OCI-LY3 (cell line): ENCODE measurements at regions not wholly inside any gene's neighbourhood (a gene's known extent, or its start where the extent isn't known, plus 50 kb on each side); places are given as distances from the start of the nearest gene placed in this dataset.

Source experiments
- CTCF ChIP-seq: fragments of 200-600, 300-600 bp; sonication (generic); IDR thresholded peaks from 2 replicates; pipeline ENCODE4 v1.5.1; 2014; ENCODE audit warnings: antibody characterized with exemption, low read length, low read depth
- EZH2phosphoT487 ChIP-seq: fragments of 200-600 bp; shearing (Covaris generic); IDR thresholded peaks from 2 replicates; pipeline ENCODE4 v1.6.1; 2018; ENCODE audit warnings: antibody characterized with exemption, mixed run types, low read depth

GRCh38 chrY:15996014-15996413 is 1471.7 kb downstream of the NLGN4Y start:
- TF ChIP-seq CTCF (no peak), EZH2phosphoT487 (no peak)
